Activated T-cell treated with anti-CD3 and anti-CD28 coated beads, Interleukin-2, amount 50 U/mL, for 48 hours (primary cell): ENCODE measurements at regions not wholly inside any gene's neighbourhood (a gene's known extent, or its start where the extent isn't known, plus 50 kb on each side); places are given as distances from the start of the nearest gene placed in this dataset.
"Not testable (repeated sequence)": the region's sequence is repeated elsewhere in the genome, so short reads cannot be mapped to it uniquely, and the experiment has no call there.

Experiments used
- DNase-seq, 2 experiments: peaks; one replicate each; pipeline ENCODE4 v3.0.0-alpha.2; 2020

DNA sequence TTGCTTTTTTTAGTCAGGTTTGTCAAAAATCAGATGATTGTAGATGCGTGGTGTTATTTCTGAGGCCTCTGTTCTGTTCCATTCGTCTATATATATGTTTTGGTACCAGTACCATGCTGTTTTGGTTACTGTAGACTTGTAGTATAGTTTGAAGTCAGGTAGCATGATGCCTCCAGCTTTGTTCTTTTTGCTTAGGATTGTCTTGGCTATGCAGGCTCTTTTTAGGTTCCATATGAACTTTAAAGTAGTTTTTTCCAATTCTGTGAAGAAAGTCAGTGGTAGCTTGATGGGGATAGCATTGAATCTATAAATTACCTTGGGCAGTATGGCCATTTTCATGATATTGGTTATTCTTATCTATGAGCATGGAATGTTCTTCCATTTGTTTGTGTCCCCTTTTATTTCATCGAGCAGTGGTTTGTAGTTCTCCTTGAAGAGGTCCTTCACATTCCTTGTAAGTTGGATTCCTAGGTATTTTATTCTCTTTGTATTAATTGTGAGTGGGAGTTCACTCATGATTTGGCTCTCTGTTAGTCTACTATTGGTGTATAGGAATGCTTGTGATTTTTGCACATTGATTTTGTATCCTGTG lies 70.1 kb upstream of the TOP3B start:
- DNase-seq = not testable (repeated sequence)

DNA sequence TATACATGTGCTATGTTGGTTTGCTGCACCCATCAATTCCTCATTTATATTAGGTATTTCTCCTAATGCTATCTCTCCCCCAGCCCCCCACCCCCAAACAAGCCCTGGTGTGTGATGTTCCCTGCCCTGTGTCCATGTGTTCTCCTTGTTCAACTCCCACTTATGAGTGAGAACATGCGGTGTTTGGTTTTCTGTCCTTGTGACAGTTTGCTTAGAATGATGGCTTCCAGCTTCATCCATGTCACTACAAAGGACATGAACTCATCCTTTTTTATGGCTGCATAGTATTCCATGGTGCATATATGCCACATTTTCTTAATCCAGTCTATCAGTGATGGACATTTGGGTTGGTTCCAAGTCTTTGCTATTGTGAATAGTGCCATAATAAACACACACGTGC lies 68.4 kb upstream of the TOP3B start:
- DNase-seq = not testable (repeated sequence)

DNA sequence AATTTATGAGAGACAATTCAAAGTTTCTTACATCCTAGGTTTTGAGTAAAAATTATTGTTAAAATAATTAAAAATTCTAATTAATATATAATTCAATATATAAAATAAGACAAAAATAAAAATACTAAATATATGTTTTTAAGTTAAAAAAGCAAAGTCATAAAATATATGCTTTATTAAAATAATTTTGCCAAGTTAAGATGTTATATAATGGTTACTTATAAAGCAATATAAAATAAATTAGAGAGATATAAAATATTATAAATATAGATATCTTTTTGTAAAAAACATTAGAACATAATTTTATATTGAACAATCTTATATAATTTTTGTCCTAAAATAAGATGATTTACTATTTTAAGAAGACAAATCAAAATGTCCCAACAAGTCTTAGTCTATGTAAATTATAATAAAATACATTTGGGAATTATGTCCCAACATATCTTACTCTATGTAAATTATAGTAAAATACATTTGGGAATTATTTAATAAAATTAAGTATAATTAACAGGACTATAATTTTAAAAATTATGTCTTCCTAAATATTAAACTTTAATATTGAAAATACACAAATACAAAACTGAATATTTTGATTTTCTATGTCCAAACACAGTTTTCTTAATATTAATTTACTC lies 67.7 kb upstream of the TOP3B start:
- DNase-seq = no peak

- no peak for DNase-seq
Measured at GRCh38 chr22:22049684-22050083, 67.1 kb upstream of the TOP3B start.

- DNase-seq = no peak
Measured at GRCh38 chr22:22048981-22049531, 66.5 kb upstream of the TOP3B start.

GRCh38 chr22:22048318-22048942 lies 65.8 kb upstream of the TOP3B start:
- DNase-seq = no peak

GRCh38 chr22:22047776-22048175 lies 65.2 kb upstream of the TOP3B start:
- DNase-seq = no peak

DNA sequence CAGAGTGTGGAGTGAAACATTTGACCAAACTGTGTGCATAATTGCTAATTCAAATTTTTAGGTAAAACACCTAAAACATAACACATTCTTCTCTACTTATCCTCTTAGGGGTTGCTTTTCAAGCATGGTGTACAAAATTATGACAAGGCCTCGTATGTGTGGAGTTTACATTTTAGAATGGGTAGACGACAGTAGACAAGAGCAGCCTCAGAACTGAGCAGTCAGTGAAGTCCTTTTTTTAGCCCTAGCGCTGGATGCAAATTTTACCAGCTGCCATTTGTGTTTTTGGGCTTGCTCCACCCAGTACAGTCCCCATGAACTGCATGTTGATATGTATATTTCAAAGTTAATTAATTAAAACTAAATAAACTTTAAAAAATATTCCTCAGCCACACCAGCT lies 64.7 kb upstream of the TOP3B start:
- DNase-seq = no peak

DNA sequence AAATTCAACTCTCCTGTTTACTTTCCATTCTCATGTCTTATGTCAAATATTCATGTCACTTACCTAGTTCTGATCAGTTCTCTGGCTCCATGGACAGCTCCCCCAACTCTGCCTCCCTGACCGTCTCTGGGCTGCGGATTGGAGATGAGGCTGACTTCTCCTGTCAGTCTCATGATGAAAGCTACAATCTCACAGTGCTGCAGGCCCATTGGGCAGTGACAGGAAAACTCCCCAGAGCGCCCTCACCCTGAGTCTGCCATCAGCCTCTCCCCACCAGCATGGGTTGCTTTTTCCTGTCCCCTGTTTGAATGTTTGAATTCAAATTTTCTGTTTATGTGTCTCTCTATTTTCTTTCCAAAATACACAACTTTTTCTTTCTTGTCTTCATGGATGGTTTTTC lies 63.8 kb upstream of the TOP3B start:
- DNase-seq = no peak

DNA sequence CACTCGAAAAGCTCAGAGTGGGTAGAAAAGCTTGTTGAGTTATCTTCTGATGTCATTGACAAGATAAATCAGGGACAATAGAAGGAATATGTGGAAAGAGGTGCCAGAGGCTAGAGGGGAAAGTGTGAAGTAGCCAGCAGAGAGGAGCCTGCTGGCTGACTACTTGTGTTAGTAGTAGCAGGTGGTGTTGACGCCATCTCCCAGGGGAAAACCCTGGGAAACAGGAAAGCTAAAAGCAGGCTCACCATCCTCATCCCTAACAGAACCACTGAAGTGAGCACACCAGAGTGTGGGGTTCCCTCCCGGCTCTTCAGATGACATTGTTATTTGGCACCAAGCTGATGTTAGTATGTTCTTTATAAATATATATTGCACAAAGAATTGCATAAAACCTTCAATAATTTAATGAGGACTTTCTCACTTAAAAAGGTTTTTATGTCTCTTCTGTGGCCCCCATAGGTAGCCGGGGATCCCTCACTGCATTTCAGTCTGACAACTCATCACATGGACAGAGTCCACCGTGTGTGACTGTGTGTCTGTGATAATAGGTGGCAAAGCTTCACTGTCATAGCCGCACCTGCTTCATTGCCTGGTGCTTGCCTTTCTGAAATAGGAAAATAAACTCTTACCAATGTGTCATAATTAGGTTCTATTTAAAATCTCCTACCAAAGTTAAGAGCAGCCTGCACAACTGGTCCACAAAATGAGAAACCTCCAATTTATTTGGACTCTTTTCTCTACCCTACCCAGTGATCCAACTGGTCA lies 63.2 kb upstream of the TOP3B start:
- DNase-seq = no peak

DNA sequence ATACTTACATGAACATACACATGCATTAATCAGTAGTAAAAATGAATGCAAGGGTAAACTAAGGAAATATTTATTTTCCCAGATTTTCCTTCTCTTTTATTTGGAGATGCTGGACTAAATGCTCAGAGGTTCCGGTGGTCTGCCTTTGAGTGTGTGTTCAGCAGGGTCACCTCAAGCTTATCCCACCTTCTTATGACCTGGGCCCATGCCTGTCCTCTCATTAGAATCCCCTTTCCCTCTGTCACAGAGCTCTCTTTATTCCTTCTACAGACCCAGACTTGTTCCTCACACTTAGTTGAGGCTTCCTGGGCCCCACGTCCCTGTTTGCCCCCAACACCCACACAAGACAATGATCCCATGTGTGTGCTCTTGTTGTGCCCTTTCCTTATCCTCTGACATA lies 61.6 kb upstream of the TOP3B start:
- DNase-seq = no peak

GRCh38 chr22:22043296-22044078 lies 60.9 kb upstream of the TOP3B start:
- DNase-seq = no peak

DNA sequence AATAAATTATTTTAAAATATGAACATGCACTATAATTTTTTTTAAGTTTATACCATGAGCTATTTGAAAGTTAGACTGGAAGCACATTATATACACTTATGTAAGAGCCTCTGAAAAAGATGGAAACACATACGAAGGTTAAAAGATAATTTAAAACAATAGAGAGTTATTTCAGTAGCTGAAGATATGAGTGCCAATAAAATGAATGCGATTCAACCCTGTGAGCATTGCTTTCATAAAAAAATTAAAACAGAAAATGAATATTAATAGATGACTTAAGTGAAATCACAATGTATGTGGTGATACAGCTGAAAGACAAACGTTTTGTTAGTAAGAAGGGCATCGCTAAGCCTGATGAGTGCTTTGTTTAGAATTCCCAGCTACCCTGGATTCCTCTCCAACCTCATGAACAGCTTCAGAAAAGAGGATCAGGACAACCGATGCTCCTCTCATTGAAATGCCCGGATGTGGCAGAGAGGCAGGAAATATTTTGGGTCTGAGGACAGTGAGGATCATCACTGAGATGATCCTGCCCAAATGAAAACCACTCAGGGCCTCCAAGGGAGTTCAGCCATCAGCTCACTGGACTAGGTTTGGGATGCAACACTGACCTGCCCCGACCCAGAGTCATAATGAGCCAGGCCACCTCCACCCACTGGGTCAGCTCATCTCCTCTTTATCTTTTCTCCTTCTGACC lies 60.2 kb upstream of the TOP3B start:
- DNase-seq = no peak

GRCh38 chr22:22042009-22042408 lies 59.4 kb upstream of the TOP3B start:
- no peak for DNase-seq

DNA sequence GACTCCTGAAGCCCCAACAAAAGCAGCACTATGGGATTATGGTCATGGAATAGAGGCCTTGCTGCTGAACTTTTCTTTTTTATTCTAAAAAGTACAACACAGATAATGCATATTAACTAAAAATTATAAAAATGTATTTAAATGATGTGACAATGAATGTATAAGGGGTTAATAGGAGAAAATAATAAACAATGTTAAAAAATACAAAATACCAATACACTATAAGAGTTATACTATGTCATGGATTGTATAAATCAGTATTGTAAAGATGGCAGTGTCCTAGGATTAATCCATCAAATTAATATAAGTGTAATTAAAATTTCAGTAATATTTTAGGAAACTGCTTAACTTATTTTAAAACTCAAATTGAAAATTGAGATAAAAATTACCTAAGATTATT lies 58.3 kb upstream of the TOP3B start:
- DNase-seq = no peak

DNA sequence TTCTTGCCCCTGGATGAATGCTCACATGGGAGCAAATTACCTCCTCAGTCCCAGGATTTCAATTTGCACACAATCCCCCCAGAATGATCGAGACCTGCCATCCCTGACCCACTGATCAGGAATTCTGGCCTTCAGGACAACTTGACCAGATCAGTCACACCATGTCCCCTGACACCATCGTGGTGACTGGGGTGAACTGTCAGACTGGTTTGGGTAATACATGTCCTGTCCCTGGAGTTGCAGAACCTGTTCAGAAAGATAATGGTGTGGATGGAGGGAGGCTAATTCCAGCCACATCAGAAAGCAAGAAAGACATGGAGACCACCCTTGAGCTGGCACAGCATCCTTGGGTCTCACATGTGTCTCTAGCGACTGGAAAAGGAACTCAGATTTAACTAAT lies 57.9 kb upstream of the TOP3B start:
- no peak for DNase-seq

GRCh38 chr22:22039286-22040074 lies 56.9 kb upstream of the TOP3B start:
- DNase-seq = no peak

DNA sequence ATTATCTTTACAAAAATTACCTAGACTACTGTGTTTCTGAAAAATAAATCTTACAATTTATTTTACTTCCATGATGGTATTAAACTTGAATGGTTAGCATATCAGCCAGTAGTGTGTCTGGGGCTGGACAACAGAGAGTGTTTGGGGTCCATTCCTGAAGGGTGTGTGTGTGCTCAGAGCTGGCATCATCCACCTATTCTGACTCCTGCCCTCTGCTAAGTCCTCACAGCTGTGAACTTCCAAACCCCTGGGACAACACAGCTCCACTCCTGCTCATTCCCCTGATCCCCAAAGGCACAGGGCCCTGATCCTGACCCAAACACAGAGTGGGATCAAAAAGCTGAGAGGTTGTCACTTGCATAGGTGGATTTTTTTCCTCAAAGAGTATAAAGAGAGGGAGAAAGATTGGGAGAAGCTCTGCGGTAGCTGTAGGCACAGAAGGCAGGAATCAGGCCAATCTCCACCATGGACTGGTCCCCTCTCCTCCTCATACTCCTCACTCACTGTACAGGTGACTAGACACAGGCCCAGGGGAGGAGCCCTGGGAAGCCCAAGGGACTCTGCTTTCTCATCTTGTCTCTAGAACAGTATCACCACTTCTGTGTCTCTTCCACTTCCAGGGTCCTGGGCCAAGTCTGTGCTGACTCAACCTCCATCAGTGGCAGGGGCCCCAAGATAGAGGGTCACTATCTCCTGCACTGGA lies 55.7 kb upstream of the TOP3B start:
- no peak for DNase-seq

GRCh38 chr22:22037740-22038139 lies 55.2 kb upstream of the TOP3B start:
- DNase-seq = no peak

GRCh38 chr22:22037229-22037628 lies 54.6 kb upstream of the TOP3B start:
- DNase-seq = no peak

- no peak for DNase-seq
Measured at GRCh38 chr22:22036588-22036987, 54.0 kb upstream of the TOP3B start.
